ENCODE measurements at regions not wholly inside any gene's neighbourhood (a gene's known extent, or its start where the extent isn't known, plus 50 kb on each side); places are given as distances from the start of the nearest gene placed in this dataset.

GRCh38 chr20:57930351-57930750, 220.5 kb upstream of the PMEPA1 start:
- no peaks in the 10 kb centered on the region for H3K27me3 ChIP-seq
- no peaks in the 10 kb centered on the region for H3K36me3 ChIP-seq
- DNase-seq (ENCODE audit: low spot score in 2 of 2) = no peak
- H3K9me3 ChIP-seq = peaks cover 0 to 3% of the 10 kb centered on the region in 2 donors
- intact Hi-C loops (cut with DNase I) = no loop called here
- TF ChIP-seq CTCF (IDR thresholded peaks at IDR 0.05) = no peak
- no peak overlapping the region for H3K4me3 ChIP-seq
- H3K4me1 ChIP-seq = no peaks in the 10 kb centered on the region
- no peak overlapping the region for H3K27ac ChIP-seq

- Histone ChIP-seq H3K36me3 (no peaks in the 10 kb centered on the region), H3K4me1 (no peaks in the 10 kb centered on the region), H3K27ac (no peak overlapping the region), H3K27me3 (no peaks in the 10 kb centered on the region), H3K4me3 (no peak overlapping the region), H3K9me3 (peaks cover 0 to 3% of the 10 kb centered on the region in 2 donors)
- no peak for DNase-seq (ENCODE audit: low spot score in 2 of 2)
- intact Hi-C loops (cut with DNase I) = no loop called here
- TF ChIP-seq CTCF (IDR thresholded peaks at IDR 0.05) = no peak
These were observed 218.6 kb upstream of the PMEPA1 start for GRCh38 chr20:57928181-57928967.

- peaks cover 0 to 3% of the 10 kb centered on the region in 2 donors for H3K9me3 ChIP-seq
- no peak for DNase-seq (ENCODE audit: low spot score in 2 of 2)
- intact Hi-C loops (cut with DNase I) = no loop called here
- no peaks in the 10 kb centered on the region for H3K36me3 ChIP-seq
- H3K27ac ChIP-seq = no peak overlapping the region
- no peak overlapping the region for H3K4me3 ChIP-seq
- no peaks in the 10 kb centered on the region for H3K4me1 ChIP-seq
- no peak for TF ChIP-seq CTCF (IDR thresholded peaks at IDR 0.05)
- H3K27me3 ChIP-seq = no peaks in the 10 kb centered on the region
These were observed 217.6 kb upstream of the PMEPA1 start for GRCh38 chr20:57927376-57927775.

GRCh38 chr20:57922706-57923105, 212.9 kb upstream of the PMEPA1 start:
- no peaks in the 10 kb centered on the region for H3K27me3 ChIP-seq
- no peaks in the 10 kb centered on the region for H3K4me1 ChIP-seq
- no peak overlapping the region for H3K4me3 ChIP-seq
- peaks cover 0 to 3% of the 10 kb centered on the region in 2 donors for H3K9me3 ChIP-seq
- no peak for TF ChIP-seq CTCF (IDR thresholded peaks at IDR 0.05)
- DNase-seq (ENCODE audit: low spot score in 2 of 2) = no peak
- H3K36me3 ChIP-seq = no peaks in the 10 kb centered on the region
- no peak overlapping the region for H3K27ac ChIP-seq
- intact Hi-C loops (cut with DNase I) = no loop called here

GRCh38 chr20:57922083-57922482, 212.3 kb upstream of the PMEPA1 start:
- no peak overlapping the region for H3K4me3 ChIP-seq
- no peak for DNase-seq (ENCODE audit: low spot score in 2 of 2)
- no peak overlapping the region for H3K27ac ChIP-seq
- no peaks in the 10 kb centered on the region for H3K27me3 ChIP-seq
- H3K36me3 ChIP-seq = no peaks in the 10 kb centered on the region
- peaks cover 0 to 3% of the 10 kb centered on the region in 2 donors for H3K9me3 ChIP-seq
- intact Hi-C loops (cut with DNase I) = no loop called here
- TF ChIP-seq CTCF (IDR thresholded peaks at IDR 0.05) = no peak
- H3K4me1 ChIP-seq = no peaks in the 10 kb centered on the region

Data from ascending aorta (tissue), 2 donors.